HuH-7 (cell line): ENCODE measurements at regions not wholly inside any gene's neighbourhood (a gene's known extent, or its start where the extent isn't known, plus 50 kb on each side); places are given as distances from the start of the nearest gene placed in this dataset.
"Not testable (repeated sequence)": the region's sequence is repeated elsewhere in the genome, so short reads cannot be mapped to it uniquely, and the experiment has no call there.

ENCODE experiments used
- DNase-seq: peaks from one replicate; pipeline ENCODE4 v3.0.0; 2011; ENCODE audit warnings: low spot score

DNA sequence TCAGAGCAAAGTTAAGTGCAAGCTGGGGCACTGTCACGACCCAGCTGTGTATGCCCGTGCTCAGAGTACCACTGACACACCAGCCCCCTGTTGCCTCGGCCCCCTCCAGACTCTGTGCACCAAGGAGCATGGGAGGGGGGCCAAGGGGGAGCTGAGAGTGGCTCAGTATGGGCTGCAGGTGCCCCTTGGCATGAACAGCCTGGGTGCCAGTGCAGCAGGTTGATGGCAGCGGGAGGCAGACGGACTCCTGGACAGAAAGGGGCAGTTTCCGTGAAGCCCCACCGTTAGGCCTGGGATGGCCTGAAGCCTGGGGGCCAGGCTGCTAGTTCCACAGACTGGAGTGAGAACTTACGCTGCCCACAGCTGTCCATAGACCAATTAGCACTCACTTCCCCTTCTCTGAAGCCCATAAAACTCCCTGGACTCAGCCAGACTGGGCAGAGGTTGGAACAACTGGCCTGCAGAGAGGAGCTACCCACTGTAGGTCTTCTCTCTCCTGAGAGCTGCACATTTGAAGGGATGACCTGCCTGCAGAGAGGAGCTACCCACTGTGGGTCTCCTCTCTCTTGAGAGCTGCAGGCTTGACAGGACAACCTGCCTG lies 182.8 kb downstream of the DEPDC1B start:
- DNase-seq, result no peak

DNA sequence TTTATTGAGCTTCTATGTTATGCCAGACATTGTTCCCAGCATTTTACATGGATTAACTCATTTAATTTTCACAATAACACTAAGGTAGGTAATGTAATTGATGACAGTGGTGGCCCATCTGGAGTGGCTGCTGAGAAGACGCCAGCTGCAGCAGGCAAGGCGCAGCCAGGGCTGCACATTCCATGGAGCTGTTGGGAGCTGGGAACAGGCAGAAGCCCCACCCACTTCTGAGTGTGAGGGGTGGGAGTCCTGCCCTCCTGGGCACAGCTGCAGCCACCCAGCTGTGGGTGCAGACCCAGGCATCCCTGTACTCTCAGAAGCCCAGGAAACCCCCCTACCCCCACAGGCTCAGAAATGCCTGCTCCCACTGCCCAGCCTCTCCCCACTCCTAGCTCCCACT lies 183.3 kb downstream of the DEPDC1B start:
- no peak for DNase-seq

DNA sequence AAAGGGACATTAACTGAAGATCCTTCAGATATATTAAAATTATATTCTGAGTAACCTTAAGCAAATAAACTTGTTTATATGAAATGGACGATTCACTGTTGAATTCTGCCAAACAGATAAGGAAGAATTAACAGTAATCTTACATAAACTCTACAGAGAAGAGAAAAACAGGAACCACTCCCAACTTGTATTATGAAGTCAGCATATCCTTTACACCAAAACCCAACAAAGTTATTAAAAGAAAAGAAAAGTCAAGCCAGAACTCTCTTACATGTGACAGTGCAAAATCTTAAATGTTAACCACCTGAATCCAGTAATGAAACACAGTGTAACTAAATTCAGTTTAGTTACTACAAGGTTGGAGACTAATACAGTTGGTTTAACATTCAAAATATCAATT lies 185.8 kb downstream of the DEPDC1B start:
- no peak for DNase-seq

DNA sequence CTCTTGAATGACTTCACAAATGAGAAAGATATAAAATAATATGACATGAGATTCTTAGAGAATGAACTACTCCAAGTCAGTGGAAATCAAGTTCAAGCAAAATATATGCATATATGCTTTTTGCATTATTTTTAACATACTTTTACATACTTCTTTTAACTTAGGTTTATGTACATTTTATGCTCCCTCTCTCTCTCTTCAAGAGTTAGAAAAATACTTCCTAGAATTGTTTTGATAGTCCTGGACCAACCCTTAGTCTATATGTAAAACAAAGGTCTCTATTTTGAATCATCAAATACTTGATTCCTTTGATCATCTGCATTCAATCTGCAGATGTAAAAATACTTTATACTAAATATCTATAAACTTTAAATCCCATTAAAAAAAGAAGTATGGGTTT lies 187.8 kb downstream of the DEPDC1B start:
- DNase-seq, result no peak

DNA sequence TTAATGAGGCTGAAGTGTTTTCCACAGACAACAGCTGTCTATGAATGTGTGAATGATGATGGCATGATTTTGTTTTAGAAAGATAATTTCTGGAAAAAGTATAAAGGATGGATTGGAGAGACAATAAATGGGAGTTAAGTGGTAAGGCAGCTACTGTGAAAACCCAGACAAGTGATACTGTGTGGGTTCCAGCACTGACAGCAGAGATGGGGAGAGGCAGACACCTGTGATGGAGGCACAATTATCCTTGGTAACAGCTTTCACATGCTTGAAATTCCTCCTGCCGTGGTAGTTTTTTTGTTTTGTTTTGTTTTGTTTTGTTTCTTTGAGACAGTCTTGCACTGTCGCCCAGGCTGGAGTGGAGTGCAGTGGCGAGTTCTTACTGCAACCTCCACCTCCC lies 189.3 kb downstream of the DEPDC1B start:
- DNase-seq, result no peak

DNA sequence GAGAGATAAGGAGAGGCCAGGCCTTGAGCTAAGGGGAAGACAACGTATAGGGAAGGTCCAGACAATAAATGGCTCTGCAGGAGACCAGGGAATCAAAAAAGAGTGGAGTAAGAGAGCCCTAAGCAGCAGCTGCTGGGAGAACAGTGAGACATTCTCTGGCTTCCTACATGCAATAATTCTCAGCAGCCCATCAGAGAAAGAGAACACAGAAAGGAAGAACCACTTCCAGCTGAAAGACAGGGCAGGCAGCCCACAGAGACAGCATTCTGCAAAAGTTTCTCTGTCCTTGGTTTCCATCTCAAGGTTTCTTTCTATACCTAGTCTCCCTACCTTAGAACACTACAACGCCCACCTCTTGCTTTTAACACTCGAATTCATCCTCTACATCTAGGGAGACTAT lies 189.9 kb downstream of the DEPDC1B start:
- DNase-seq, result no peak

DNA sequence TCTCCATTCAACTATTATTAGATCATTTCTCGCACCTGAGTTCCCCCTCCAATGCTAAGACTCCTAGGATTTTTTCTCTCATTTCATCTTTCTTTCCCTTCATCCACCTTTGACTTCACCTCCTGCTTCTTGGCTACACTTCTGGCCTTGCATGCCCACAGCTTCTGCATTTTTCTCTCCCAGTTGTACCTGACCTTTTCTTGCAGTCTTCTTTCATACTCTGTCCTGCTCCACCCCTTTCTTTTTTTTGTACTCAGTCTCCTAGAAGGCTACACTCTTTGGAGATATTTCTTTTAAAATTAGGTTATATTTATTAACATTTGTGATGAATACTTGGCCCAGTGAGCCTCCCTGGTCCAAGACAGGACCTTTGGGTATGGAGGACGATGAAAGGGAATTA lies 190.4 kb downstream of the DEPDC1B start:
- no peak for DNase-seq

DNA sequence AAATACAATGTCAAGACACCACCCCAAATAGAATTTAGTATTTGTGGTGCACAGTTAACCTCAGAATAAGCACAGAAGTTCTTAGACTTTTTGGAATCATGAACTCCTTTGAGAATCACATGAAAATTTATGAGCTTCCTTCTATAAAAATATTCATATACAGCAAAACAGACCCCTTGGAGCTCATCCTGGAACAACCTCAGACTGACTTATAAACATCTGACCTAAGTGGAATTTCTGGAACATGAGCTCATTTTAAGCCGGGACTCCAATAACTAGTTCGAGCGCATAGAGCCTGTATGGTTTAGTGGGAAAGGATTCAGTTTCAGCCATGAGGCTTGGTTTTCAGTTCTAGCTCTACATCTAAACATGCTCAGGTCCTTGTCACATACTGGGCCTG lies 192.3 kb downstream of the DEPDC1B start:
- no peak for DNase-seq

DNA sequence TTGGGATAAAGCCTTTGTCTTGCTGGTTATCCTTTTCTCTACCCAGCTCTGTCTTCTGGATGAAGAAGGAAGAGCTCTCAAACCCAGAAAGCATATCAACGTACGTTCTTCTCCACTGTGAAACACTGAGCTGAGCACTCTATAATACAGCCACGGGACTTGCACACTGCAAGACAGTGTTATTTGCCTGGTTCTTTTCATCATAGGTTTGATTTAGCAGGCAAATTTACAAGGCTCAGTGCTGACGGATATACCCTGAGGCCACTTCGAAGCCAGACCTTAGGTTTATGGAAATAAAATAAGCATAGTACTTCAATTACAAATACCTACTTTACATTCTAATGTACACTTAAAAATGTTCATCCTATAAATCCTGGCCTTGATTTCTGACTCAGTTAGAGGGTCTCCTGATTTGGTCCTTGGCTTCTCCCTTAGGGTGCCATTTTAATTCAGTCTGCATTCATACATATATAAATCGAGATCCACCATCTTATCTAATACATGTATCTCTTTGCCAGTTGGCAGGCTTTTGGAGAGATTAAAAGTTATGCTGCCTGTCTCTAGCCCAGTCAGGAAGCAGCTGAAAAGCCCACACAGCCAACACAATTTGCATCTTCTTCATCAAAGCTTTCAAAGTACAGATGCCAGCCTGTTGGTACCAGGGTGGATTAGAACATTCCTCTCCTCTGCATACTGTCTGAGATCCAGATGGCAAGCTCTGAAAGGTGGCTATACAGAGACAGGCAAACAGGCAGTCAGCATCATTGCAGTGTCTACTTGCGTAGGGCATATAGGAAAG lies 194.4 kb downstream of the DEPDC1B start:
- DNase-seq, result no peak

DNA sequence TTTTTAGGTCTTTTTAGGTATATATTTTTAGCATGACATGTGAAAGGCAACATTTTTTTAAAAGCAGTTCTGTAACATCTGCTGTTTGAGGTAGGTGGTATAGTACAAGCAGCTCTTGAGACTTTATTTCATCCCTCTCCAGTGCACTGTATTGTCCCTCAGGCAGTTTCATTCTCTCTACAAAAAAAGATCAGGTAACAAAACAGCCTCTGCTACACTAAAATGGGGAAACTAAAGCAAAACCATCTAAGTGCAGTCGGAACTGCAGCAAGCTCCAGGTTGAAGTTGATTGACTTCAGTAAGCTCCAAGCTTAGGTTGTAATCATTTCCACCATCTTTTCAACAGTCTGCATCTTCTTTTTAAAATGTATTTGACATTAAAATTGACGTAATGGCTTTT lies 195.6 kb downstream of the DEPDC1B start:
- no peak for DNase-seq

DNA sequence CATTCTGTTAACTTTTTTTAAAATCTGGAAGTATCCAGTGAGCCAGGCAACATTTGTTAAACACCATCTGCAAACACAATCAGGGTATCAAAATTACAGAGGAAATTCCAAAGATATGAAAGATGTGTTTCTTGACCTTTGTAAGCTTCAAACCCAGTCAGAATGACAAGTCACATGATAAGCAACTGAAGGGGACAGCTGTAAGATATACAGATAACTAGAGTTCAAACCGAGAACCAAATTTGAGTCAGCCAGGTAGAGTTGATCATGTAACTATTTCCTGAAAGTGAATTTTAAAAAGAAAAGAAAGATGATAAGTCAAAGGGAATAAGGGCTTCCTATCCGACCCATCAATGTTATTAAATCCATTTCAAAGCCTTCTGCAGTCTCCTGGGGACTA lies 196.2 kb downstream of the DEPDC1B start:
- DNase-seq, result no peak

DNA sequence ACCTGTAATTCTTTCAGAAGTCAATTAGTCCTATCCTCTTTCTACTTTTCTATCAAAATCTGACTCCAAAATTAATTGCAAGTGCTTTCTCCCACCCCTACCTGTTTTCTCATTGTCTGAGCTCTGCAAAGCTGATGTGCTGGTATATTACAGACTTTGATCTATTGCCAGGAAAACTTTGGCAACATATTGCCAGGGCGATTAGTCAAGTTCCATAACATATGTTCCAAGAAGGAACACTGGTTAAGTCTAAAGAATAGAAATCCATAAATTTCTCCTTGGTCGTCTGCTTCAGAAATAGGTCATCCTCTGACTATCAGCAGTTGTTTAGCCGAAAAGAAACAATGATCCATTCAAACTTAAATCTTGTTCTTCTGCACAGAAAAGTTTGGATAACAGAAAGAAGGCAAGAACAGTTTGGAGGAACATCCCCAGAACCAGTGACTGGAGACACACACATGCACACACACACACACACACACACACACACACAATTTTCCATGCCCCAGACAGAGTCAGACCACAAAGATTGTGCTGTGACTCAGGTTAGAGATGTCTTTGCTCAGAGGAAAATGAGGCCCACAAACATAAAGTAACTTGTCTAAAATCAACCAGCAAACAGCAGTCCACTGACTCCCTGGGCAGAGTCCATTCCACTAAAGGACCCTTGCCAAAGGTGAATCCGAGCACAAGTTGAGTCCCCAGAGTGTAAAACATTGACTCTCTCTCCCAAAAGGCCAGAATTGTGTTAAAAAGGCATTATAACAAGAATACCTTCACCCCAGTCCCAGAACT lies 202.1 kb downstream of the DEPDC1B start:
- DNase-seq, result no peak

DNA sequence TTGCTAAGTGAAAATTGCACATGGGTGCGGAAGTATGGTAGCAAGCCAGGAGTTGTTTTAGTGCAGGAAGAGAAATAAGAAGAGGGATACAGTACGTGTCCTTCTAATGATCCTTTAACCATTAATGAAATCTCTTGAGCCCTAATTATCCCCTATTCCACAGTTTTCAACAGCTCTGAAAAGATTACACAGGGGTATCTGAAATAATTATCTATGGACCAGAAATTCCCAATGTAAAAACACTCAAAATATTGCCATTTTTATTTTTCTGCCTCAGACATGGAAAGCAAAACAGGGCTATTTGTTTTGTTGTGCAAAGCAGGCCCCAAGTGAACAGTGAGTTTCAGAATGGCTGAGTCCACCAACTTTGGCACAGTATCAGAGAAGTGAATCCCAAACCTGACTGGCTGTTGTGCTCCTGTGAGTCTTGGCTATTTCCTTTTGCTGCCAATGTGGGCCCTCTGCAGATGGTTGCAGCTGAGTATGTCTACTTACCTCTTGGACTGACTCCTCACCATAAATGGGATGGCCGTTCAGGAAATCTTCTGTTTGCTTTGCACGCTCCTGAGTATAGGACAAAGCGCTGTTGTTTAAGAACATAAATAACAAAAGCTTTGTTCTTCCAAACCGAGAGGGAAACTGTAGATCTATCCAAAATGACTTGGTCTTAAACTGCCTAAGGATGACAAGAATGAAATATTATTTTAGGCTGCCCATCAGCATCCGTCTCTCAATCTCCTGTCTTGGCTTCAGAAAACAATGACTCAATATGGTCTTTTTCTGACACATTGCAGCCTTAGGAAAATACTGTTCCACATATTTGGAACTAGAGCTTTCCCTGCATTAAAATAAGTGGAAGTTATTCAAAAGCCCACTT lies 204.1 kb downstream of the DEPDC1B start:
- no peak for DNase-seq

DNA sequence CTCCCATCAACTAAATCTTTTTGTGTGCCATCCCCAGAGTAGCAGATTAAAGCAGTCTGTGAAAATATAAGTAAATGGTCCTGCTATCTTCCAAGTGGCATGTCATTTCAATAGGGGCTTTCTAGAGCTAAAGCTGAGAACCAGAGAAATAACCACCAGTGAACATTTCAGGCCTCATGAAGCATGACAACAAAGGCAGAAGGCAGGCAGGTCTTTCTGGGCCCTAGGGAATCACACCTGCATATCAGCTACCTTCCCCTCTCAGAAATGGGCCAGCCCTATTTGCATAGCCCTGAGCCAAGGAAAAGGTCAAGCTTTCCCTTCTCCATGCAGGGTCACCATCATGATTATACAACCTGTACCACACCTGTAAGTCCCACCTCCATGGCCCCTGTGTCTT lies 205.3 kb downstream of the DEPDC1B start:
- no peak for DNase-seq

DNA sequence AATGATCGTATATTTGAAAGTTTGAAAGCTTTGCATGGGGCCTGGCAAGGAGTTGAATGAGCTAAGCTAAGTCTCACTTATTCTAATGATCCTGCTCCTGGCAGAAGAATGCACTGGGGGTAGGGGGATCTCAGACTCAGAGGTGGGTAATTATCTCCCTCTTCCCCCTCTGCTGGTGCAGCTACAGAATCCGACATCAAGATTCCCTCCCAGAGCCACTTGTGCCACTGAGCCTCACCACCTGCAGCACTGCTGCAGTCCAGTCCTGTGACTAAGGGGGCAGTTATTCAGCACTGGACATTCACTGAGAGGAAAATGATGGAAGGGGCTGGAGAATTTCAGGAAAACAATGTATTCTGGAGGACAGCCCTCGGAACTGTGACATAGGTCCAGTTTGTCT lies 205.8 kb downstream of the DEPDC1B start:
- DNase-seq, result no peak

DNA sequence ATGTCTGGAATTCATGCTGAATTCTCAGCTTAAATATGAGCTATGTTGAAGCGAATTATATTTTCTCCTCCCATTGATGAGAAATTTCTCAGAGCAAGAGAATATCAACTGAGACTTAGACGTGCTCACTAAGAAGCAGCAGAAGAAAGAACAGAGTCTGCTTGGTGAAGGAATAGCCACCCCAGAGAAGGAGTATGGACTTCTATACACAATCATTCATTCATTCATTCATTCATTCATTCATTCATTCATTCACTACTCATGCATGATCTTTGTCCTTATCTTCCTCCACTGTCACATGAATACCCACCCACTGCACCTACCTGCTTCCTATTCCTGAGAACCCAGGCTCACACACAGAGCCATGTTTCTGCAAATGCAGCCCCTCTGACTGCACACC lies 206.6 kb downstream of the DEPDC1B start:
- no peak for DNase-seq

DNA sequence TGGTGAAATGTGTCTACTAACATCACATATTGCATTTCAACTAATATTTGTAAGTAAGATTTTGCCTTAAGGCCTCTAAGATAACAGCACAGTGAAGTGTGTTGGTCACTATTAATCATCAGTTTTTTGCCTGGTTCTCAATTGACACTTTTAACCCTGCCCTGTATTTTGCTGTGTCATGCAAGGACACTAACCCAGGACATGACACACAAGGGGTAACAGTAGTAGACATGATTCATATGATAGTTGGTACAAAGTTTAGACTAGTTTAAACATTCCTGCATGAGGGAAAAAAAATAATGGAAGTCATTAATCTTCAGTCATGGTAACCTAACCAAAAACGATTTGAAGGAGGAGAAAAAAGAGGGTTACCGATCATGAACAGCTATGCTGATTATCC lies 207.0 kb downstream of the DEPDC1B start:
- DNase-seq, result no peak

DNA sequence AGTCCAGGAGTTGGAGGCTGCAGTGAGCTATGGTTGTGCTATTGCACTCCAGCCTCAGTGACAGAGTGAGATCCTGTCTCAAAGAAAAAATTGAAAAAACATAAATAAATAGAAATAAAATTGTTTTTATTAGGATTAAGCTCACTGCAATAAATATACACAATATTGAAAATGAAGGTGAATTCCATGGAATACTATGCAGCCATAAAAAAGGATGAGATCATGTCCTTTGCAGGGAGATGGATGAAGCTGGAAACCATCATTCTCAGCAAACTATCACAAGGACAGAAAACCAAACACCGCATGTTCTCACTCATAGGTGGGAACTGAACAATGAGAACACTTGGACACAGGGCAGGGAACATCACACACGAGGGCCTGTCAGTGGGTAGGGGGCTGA lies 207.6 kb downstream of the DEPDC1B start:
- DNase-seq, result not testable (repeated sequence)

DNA sequence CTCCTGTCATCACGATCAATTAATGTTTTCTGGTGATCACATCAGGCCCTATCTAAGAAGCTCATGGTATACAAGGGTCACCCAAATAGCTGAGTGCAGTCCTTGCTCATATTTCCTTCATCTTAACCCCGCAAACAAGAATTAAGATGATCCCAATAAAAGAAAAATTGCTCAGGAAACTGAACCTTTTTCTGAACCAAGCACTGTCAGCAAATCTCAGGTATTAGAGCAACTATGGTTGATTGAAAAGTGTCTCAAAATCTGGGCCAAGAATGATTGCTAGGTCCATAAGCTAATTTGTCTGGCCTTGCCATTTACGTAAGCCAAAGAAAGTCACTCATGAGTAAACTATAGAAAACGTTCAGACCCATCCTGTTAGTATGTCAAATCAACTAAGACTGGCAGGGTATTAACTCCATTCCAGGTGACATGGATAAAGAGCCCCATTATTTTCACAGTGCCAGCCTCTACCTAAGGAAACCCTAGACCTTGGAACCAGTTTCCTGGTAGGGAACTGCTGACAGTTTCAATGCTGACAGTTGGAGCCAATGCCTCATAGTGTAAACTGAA lies 209.3 kb downstream of the DEPDC1B start:
- no peak for DNase-seq

DNA sequence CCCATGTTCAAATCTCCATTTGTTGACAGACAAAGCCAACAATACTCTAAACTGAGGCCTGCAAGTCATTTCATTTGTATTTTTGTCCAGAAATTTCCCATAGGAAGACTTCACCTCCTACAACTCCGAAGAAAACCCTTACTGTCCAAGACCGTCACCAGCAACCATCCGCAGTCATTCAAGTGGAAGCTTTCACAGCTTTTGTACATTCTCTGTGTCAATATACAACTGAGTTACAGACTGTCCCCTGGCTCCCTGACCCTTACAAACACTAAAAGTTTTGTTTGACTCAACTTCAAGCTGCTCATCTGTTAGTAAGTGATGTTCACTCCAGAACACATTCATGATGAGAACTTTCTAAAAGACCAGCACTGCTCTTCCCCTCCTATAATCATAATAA lies 210.1 kb downstream of the DEPDC1B start:
- DNase-seq, result no peak

DNA sequence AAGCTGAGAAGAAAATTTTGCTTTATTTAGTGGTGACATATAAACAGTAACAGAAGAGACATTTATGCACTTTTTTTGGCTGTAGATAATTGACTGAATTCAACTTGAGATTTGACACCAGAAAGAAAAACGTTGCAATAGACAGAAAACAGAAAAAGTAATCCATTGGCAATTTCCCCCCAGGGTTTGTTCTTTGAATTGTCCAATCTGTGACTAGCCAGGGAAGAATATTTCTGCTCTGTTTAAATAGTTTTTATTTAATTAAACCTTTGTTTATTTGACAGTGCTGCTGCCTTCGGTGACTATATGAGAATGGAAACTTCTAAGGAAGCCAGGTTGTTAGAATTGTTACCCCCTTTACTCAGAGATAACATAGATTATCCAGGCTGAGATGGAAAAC lies 210.6 kb downstream of the DEPDC1B start:
- DNase-seq, result no peak
